Cerebellar cortex (tissue), 1 donor: ENCODE measurements at regions not wholly inside any gene's neighbourhood (a gene's known extent, or its start where the extent isn't known, plus 50 kb on each side); places are given as distances from the start of the nearest gene placed in this dataset.
"Not testable (repeated sequence)": the region's sequence is repeated elsewhere in the genome, so short reads cannot be mapped to it uniquely, and the experiment has no call there.

ENCODE experiments used
- DNase-seq: peaks from one replicate; pipeline ENCODE4 v3.0.0-alpha.2; 2015; ENCODE audit warnings: low spot score

- no peak for DNase-seq
Observed at GRCh38 chr21:15433091-15433490, 296.7 kb upstream of the USP25 start.

GRCh38 chr21:15434163-15434905 lies 295.4 kb upstream of the USP25 start:
- no peak for DNase-seq

GRCh38 chr21:15436031-15436430 lies 293.8 kb upstream of the USP25 start:
- no peak for DNase-seq

GRCh38 chr21:15437883-15438282 lies 291.9 kb upstream of the USP25 start:
- no peak for DNase-seq

GRCh38 chr21:15439726-15440125 lies 290.1 kb upstream of the USP25 start:
- DNase-seq = no peak

GRCh38 chr21:15441060-15441493 lies 288.7 kb upstream of the USP25 start:
- DNase-seq = peak; percentile 81

- DNase-seq = no peak
Observed at GRCh38 chr21:15441992-15442391, 287.8 kb upstream of the USP25 start.

GRCh38 chr21:15442743-15443469 lies 286.9 kb upstream of the USP25 start:
- peak; percentile 42 for DNase-seq

- no peak for DNase-seq
Observed at GRCh38 chr21:15443740-15444117, 286.1 kb upstream of the USP25 start.

- peak; percentile 36 for DNase-seq
Observed at GRCh38 chr21:15444118-15444960, 285.4 kb upstream of the USP25 start.

GRCh38 chr21:15445327-15445726 lies 284.5 kb upstream of the USP25 start:
- no peak for DNase-seq

- DNase-seq = no peak
Observed at GRCh38 chr21:15446223-15446622, 283.6 kb upstream of the USP25 start.

GRCh38 chr21:15449556-15449955 lies 280.2 kb upstream of the USP25 start:
- DNase-seq = no peak

GRCh38 chr21:15453261-15453660 lies 276.5 kb upstream of the USP25 start:
- DNase-seq = no peak

GRCh38 chr21:15453785-15454184 lies 276.0 kb upstream of the USP25 start:
- DNase-seq = not testable (repeated sequence)

- not testable (repeated sequence) for DNase-seq
Observed at GRCh38 chr21:15454931-15455330, 274.9 kb upstream of the USP25 start.

- DNase-seq = no peak
Observed at GRCh38 chr21:15455819-15456462, 273.8 kb upstream of the USP25 start.

- DNase-seq = no peak
Observed at GRCh38 chr21:15457965-15458364, 271.8 kb upstream of the USP25 start.

GRCh38 chr21:15462092-15462491 lies 267.7 kb upstream of the USP25 start:
- no peak for DNase-seq

GRCh38 chr21:15466329-15466728 lies 263.5 kb upstream of the USP25 start:
- no peak for DNase-seq

- DNase-seq = no peak
Observed at GRCh38 chr21:15468368-15468767, 261.4 kb upstream of the USP25 start.
